HUDEP-2 (cell line): ENCODE measurements at regions not wholly inside any gene's neighbourhood (a gene's known extent, or its start where the extent isn't known, plus 50 kb on each side); places are given as distances from the start of the nearest gene placed in this dataset.

Source experiments
- DNase-seq, 76 experiments: peaks; one replicate each; lab custom pipeline; 2025; ENCODE audit not compliant: unreplicated experiment in 76 of 76; lab: John Stamatoyannopoulos, UW

GRCh38 chr10:8227246-8227645, 172.8 kb downstream of the GATA3 start:
- DNase-seq: no peak

DNA sequence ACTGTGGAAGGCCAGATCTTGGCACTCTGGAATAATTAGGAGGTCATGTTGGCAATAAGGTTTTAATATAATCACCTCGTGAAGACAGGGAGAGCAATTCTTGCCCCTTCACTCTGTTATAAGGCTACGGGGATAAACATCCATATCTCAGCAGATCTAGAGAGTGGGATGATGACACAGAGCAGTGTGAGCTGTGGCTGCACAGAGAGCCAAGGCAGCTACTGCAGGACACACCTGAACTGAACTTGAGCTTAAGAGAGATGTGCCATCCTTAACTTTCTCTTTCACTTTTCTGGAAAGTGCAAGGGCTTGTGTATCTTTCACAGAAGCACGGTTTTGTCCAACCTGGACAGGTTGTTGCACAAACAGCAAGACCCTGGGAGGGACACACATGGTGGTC, 174.7 kb downstream of the GATA3 start:
- no peak for DNase-seq

DNA sequence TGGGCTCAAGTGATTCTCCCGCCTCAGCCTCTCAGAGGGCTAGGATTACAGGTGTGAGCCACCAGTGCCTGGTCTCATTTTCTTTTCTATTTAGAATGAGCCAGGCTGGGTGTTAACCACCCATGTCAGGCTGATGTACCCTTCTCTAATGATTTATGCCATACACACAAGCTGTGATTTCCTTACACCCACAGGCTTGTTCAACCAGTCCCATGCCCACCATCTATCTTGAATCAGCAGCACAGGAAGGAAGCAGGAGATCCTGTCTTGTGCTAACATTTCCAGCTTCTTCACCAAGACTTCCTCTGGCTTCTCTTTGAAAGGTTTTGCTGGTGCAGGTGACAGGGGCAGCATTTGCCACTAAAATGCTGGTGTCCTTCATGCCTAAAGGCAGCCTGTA, 176.4 kb downstream of the GATA3 start:
- DNase-seq: no peak

- no peak for DNase-seq
These were observed 178.6 kb downstream of the GATA3 start for GRCh38 chr10:8233049-8233448.

GRCh38 chr10:8233832-8234259, 179.4 kb downstream of the GATA3 start:
- DNase-seq: no peak

DNA sequence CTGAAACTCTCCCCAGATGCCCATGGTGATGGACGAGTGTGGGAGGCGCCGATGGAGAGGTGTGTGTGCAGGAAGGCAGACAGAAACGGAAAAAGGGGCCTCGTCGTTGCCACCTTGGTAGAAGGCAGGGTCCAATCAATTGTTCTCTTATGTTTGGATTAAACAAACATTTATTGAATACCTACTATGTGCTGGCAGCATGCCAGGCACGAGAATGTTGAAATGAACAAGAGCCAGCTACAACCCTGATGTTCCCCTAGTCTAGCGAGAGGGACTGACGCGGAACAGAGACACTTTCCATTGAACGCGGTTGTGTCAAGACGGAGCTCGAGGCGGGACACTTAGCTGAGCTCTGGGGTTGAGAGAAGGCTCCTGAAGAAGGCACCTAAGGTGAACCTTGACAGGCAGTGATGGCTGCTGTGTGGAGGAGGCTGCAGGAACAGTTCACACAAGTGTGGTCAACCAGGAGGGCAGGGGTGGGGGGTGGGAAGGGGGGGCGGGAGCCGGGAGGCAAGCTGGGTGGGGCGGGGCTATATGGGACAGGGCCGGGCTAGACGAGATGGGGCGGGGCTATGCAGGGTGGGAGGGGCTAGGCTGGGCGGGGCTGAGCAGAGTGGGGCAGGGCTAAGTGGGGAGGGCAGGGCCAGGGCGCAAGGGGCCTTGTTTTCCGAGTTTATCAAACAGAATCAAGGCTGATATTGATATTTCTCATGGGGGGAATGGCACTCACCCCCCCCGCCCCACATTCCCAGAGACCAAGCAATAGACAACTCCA, 181.0 kb downstream of the GATA3 start:
- peak in 2 of 76 experiments; percentile 1 to 2 for DNase-seq

DNA sequence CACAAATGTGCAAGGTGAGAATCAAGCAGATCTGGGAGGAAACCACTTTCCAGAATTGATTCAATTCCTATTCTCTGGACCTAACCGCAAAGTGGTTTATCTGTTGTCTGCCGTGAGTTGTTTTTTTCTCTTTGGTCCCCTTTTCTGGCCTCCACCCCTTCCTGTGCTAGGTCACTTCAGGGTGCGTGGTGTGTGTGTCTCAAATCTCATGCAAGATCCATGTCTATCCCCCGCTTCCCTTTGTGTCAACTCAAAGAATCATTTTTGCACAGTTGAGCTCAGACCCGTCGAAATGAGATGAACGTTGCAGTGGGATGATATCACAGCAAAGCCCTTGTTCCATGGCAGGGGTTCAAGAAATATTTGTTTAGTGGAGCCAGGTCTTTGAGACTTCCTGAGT, 184.5 kb downstream of the GATA3 start:
- DNase-seq: no peak

- DNase-seq: no peak
These were observed 186.4 kb downstream of the GATA3 start for GRCh38 chr10:8240861-8241260.

GRCh38 chr10:8242295-8242872, 187.9 kb downstream of the GATA3 start:
- DNase-seq: no peak

DNA sequence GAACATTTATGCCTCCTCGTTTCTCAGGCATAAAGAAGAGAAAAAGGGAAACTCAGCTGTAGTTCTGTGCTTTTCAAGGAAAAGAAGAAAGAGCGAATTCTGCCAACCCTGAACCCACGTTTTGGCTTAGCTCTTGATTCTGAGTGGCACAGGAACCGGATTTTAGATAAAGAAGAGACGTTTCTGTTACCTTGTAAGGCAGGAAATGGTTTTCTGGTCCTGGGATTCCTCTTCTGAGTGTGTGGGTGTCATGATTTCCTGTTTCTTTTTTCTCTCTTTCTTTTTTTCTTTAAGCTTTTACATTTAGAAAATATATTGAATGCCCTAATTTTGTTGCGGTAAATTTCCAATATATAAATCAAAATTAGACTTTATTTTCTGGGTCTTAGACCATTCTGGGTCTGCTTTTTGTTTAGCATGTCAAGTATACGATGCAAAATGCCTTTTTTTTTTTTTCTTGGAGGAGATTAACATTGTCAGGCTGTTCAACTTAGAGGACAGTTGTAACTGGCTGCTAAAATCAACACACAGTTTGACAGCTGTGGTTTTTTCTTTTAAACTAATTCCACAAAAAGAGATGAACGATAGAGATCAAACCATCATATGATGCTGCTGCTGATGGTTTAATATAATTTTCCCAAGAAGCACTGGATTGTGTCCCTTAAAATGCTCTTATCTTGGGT, 190.8 kb downstream of the GATA3 start:
- no peak for DNase-seq

- no peak for DNase-seq
These were observed 191.3 kb downstream of the GATA3 start for GRCh38 chr10:8245814-8246142.

DNA sequence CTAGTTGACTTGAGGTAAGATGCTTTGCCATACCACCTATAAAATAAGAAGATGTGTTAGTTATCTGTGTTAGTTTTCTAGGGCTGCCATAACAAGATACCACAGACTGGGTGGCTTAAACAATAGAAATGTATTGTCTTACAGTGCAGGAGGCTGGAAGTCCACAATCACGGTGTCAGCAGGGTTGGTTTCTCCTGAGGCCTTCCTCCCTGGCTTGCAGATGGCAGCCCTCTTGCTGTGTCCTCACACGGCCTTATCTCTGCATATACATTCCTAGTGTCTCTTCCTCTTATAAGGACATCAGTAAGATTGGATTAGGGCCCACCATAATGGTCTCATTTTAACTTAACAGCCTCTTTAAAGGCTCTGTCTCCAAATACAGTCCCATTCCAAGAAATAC, 192.1 kb downstream of the GATA3 start:
- no peak for DNase-seq

DNA sequence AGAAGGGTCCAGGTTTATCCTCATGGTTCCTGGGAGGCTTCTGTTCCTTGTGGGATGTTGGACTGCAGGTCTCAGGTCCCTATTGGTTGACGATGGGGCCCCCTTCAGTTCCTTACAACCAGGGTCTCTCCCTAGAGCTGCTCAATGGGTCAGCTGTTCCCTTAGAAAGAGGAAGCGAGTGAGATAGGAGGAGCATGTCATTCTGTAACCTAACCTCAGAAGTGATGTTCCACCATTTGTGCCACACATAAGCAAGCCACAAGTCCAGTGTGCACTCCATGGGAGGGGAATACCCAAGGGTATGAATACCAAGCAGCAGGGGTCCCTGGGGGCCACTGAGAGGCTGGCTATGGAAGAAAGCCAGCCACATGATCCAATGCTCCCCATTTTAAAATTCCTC, 192.7 kb downstream of the GATA3 start:
- DNase-seq: no peak

GRCh38 chr10:8248868-8249267, 194.4 kb downstream of the GATA3 start:
- DNase-seq: no peak

DNA sequence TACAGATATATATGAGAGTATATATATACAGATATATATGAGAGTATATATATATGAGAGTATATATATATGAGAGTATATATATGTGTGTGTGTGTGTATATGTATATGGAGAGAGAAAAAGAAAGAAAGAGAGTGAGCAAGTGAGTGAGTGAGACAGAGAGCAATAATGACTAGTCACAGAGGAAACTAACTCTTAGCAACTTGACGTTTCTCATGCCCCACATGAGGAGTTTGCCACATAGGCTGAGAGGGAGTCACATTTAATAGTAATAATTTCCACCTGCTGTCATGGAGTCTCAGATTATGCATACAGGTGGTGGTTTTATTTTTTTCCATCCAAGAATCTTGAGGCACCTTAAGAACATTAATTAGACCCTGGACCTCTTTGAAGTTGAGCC, 199.9 kb downstream of the GATA3 start:
- no peak for DNase-seq

DNA sequence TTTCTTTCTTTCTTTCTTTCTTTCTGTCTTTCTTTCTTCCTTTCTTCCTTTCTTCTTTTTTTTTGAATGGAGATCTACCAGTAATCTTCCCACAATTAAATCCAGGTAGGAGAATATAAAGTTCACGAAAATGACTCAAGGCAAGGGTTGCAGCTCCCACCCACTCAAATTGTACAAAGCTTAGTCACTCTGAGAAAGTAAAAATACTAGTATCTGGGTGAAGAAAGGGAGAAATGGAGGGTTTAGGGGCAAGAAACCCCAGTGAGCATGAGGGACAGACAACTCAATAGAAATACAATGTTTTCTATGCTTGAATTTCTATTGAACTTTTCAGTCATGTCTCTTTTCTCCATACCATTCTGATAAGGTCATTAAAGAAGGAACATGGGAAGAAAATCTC, 200.8 kb downstream of the GATA3 start:
- DNase-seq: no peak

GRCh38 chr10:8260645-8261044, 206.2 kb downstream of the GATA3 start:
- no peak for DNase-seq

- DNase-seq: no peak
These were observed 207.8 kb downstream of the GATA3 start for GRCh38 chr10:8262317-8262716.

DNA sequence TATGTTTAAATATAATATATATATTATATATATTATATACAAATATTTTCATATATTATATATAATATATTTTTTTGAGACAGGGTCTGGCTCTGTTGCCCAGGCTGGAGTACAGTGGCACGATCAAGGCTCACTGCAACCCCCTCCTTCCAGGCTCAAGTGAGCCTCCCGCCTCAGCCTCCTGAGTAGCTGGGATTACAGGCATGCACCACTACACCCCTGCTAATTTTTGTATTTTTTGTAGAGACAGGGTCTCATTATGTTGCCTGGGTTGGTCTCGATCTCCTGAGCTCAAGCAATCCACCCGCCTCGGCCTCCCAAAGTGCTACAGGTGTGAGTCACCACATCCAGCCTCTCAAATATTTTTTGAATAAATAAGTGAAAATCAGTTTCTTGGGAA, 215.5 kb downstream of the GATA3 start:
- no peak for DNase-seq

- no peak for DNase-seq
These were observed 218.4 kb downstream of the GATA3 start for GRCh38 chr10:8272794-8273425.

GRCh38 chr10:8273749-8274148, 219.3 kb downstream of the GATA3 start:
- no peak for DNase-seq

DNA sequence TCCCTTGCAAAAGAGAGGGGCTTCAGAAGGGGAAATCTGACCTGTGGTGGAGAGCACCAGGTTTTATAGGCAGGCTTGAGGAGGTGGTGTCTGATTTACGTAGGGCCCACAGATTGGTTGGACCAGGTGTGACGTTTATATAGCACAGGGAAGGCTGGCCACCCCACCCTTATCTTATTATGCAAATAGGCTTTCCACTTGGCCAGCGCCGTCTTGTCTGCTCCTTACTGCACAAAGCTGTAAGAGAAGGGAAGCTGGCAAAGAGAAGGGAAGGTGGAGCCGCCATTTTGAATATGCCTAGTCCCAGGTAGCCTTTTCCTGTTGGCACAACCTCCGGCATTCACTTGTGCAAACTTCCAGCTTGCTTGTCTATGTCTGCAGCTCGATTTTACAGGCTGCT, 221.4 kb downstream of the GATA3 start:
- no peak for DNase-seq
